Frontal cortex (tissue), 3 donors: ENCODE measurements at regions not wholly inside any gene's neighbourhood (a gene's known extent, or its start where the extent isn't known, plus 50 kb on each side); places are given as distances from the start of the nearest gene placed in this dataset.
"Not testable (repeated sequence)": the region's sequence is repeated elsewhere in the genome, so short reads cannot be mapped to it uniquely, and the experiment has no call there.

Experiments
- DNase-seq, 2 donors: peaks; one replicate each; pipeline ENCODE4 v3.0.0; 2012; ENCODE audit warnings: low spot score in 2 of 2
- FAIRE-seq: peaks from 2 replicates; lab custom pipeline; 2012; peaks lifted over from hg19 to GRCh38; lab: Jason Lieb, UNC
- donor health status: control.
- donor health status: control.
- donor health status: control.

- DNase-seq = no peak
- FAIRE-seq = no peak
Measured at GRCh38 chr2:5148392-5149085, 543.6 kb upstream of the SOX11 start.

- no peak for FAIRE-seq
Measured at GRCh38 chr2:5150871-5151270, 541.3 kb upstream of the SOX11 start.

GRCh38 chr2:5164776-5165525 lies 527.2 kb upstream of the SOX11 start:
- no peak for DNase-seq

More at GRCh38 chr2:5150871-5151270, 541.3 kb upstream of the SOX11 start:
- DNase-seq = no peak

GRCh38 chr2:5172923-5173322 lies 519.3 kb upstream of the SOX11 start:
- DNase-seq (no peak), FAIRE-seq (no peak)

More at GRCh38 chr2:5164776-5165525, 527.2 kb upstream of the SOX11 start:
- FAIRE-seq = no peak

- no peak for FAIRE-seq
- no peak for DNase-seq
Measured at GRCh38 chr2:5173876-5174535, 518.2 kb upstream of the SOX11 start.

GRCh38 chr2:5175231-5175630 lies 517.0 kb upstream of the SOX11 start:
- DNase-seq = no peak
- no peak for FAIRE-seq

- FAIRE-seq (no peak), DNase-seq (no peak)
Measured at GRCh38 chr2:5176764-5177163, 515.4 kb upstream of the SOX11 start.

GRCh38 chr2:5183031-5183430 lies 509.2 kb upstream of the SOX11 start:
- DNase-seq (no peak), FAIRE-seq (no peak)

- no peak for DNase-seq
- no peak for FAIRE-seq
Measured at GRCh38 chr2:5187283-5187682, 504.9 kb upstream of the SOX11 start.

- no peak for FAIRE-seq
- DNase-seq = no peak
Measured at GRCh38 chr2:5188636-5189035, 503.5 kb upstream of the SOX11 start.

GRCh38 chr2:5190023-5190422 lies 502.2 kb upstream of the SOX11 start:
- FAIRE-seq = no peak

GRCh38 chr2:5195636-5196035 lies 496.5 kb upstream of the SOX11 start:
- FAIRE-seq = no peak

More at GRCh38 chr2:5190023-5190422, 502.2 kb upstream of the SOX11 start:
- no peak for DNase-seq

GRCh38 chr2:5203134-5203755 lies 488.9 kb upstream of the SOX11 start:
- DNase-seq (no peak), FAIRE-seq (no peak)

More at GRCh38 chr2:5195636-5196035, 496.5 kb upstream of the SOX11 start:
- DNase-seq = no peak

- FAIRE-seq = peak; percentile 64
Measured at GRCh38 chr2:5206742-5207141, 485.4 kb upstream of the SOX11 start.

GRCh38 chr2:5215989-5216607 lies 476.1 kb upstream of the SOX11 start:
- FAIRE-seq (no peak), DNase-seq (no peak)

More at GRCh38 chr2:5206742-5207141, 485.4 kb upstream of the SOX11 start:
- not testable (repeated sequence) for DNase-seq

GRCh38 chr2:5227062-5227699 lies 465.0 kb upstream of the SOX11 start:
- no peak for FAIRE-seq
- no peak for DNase-seq

- DNase-seq (no peak), FAIRE-seq (no peak)
Measured at GRCh38 chr2:5229574-5229973, 462.6 kb upstream of the SOX11 start.

GRCh38 chr2:5230444-5230843 lies 461.7 kb upstream of the SOX11 start:
- FAIRE-seq = no peak
- DNase-seq = no peak

GRCh38 chr2:5230855-5231254 lies 461.3 kb upstream of the SOX11 start:
- DNase-seq = no peak

More at GRCh38 chr2:5230855-5231254, 461.3 kb upstream of the SOX11 start:
- no peak for FAIRE-seq
